Mesendoderm (in vitro differentiated cells): ENCODE measurements at regions not wholly inside any gene's neighbourhood (a gene's known extent, or its start where the extent isn't known, plus 50 kb on each side); places are given as distances from the start of the nearest gene placed in this dataset.

Experiments used
- DNase-seq: peaks from one replicate; pipeline ENCODE4 v3.0.0; 2013
- H2AK5ac ChIP-seq: 2 replicates; pipeline ENCODE4 v1.6.1; 2013; ENCODE audit warnings: low read length, inconsistent platforms
- H2BK120ac ChIP-seq: 2 replicates; pipeline ENCODE4 v1.6.1; 2013; ENCODE audit warnings: low read depth, mild to moderate bottlenecking, low read length, moderate library complexity, mixed read lengths
- H2BK15ac ChIP-seq: replicated peaks from 2 replicates; pipeline ENCODE4 v1.6.1; 2013; ENCODE audit warnings: low read depth, mild to moderate bottlenecking, moderate library complexity
- H2BK5ac ChIP-seq: 2 replicates; pipeline ENCODE4 v1.6.1; 2013; ENCODE audit warnings: low read length, inconsistent platforms
- H3K18ac ChIP-seq: 2 replicates; pipeline ENCODE4 v1.6.1; 2013; ENCODE audit warnings: mild to moderate bottlenecking, low read length, mixed read lengths
- H3K23ac ChIP-seq: one replicate; pipeline ENCODE4 v1.6.1; 2013; ENCODE audit warnings: low read length
- H3K27ac ChIP-seq: 2 replicates; pipeline ENCODE4 v1.5.1; 2013; ENCODE audit warnings: low read depth, mild to moderate bottlenecking, inconsistent platforms, low read length, moderate library complexity
- H3K27me3 ChIP-seq: 2 replicates; pipeline ENCODE4 v1.6.1; 2013; ENCODE audit warnings: low read length, control low read depth, mild to moderate bottlenecking, inconsistent platforms; ENCODE audit not compliant: insufficient read depth, poor library complexity
- H3K36me3 ChIP-seq: 2 replicates; pipeline ENCODE4 v1.6.1; 2013; ENCODE audit warnings: low read length, inconsistent platforms; ENCODE audit not compliant: control insufficient read depth, insufficient read depth
- H3K4ac ChIP-seq: one replicate; pipeline ENCODE4 v1.6.1; 2013; ENCODE audit warnings: low read depth, mild to moderate bottlenecking, low read length, moderate library complexity
- H3K4me1 ChIP-seq: 2 replicates; pipeline ENCODE4 v1.6.1; 2013; ENCODE audit warnings: low read depth, low read length, inconsistent platforms; ENCODE audit not compliant: control insufficient read depth
- H3K4me2 ChIP-seq: 2 replicates; pipeline ENCODE4 v1.6.1; 2013; ENCODE audit warnings: low read length
- H3K4me3 ChIP-seq: 2 replicates; pipeline ENCODE4 v1.5.1; 2013; ENCODE audit warnings: mild to moderate bottlenecking, low read length
- H3K56ac ChIP-seq: one replicate; pipeline ENCODE4 v1.6.1; 2013; ENCODE audit warnings: low read length
- H3K79me1 ChIP-seq: 2 replicates; pipeline ENCODE4 v1.6.1; 2013; ENCODE audit warnings: low read length, inconsistent platforms
- H3K79me2 ChIP-seq: 2 replicates; pipeline ENCODE4 v1.6.1; 2013; ENCODE audit warnings: mild to moderate bottlenecking, low read length; ENCODE audit not compliant: control insufficient read depth, insufficient read depth
- H3K9ac ChIP-seq: 2 replicates; pipeline ENCODE4 v1.6.1; 2013; ENCODE audit warnings: low read length, inconsistent platforms
- H4K5ac ChIP-seq: one replicate; pipeline ENCODE4 v1.6.1; 2013; ENCODE audit warnings: low read length
- H4K8ac ChIP-seq: one replicate; pipeline ENCODE4 v1.6.1; 2013; ENCODE audit warnings: low read depth, mild to moderate bottlenecking, control low read depth, low read length, moderate library complexity
- WGBS: extraction: QIAGEN DNeasy Blood & Tissue Kit; methylation state at CpG from one replicate; pipeline ENCODE4 v1.1.7; 2013; ENCODE audit warnings: low lambda C conversion rate, missing lambda C conversion rate; ENCODE audit not compliant: insufficient coverage; ENCODE audit errors: extremely low coverage; 5-methylcytosine and 5-hydroxymethylcytosine counted together

DNA sequence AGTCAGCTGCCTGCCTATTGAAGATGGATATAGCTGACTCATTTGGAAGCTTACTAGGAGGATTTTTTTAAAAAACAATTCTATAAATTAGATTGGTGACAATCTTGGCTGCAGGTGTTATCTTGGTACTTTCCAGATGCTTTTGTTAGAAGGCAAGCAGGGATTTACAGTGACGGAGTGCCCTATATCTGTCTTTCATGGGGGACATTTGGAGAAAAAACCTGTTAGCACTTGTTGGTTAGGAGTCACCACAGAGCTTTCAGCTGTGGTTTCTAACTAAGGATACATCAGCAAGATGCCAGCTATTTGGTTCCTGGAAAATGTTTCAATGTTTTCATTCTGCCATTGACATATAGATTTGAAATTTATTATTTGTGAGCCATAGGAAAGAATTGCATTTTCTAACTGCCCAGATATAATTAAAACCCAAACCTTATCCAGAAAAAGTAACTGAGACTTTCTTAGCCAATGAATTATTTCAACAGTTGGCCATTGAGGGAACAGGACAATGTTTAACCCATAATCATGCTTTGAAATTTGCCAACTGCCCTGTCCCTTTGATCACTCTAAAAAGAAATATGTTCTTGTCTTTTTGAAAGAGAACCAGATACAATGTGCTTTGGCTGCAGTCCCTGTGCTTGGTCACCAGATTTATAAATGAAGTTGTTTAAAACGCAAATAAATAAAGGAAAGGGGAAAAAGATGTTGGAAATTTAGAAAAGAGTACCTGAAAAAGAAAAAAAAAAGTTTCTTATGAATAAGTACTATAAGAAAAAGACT, 761.0 kb upstream of the CXADR start:
- H4K5ac ChIP-seq: no peak overlapping the region
- H3K79me2 ChIP-seq: no peaks in the 10 kb centered on the region
- H3K27me3 ChIP-seq: no peaks in the 10 kb centered on the region
- no peak overlapping the region for H2BK120ac ChIP-seq
- H3K18ac ChIP-seq: no peak overlapping the region
- H3K56ac ChIP-seq: no peak overlapping the region
- H3K23ac ChIP-seq: no peak overlapping the region
- no peak overlapping the region for H3K4ac ChIP-seq
- H3K4me3 ChIP-seq: no peak overlapping the region
- no peak overlapping the region for H3K4me2 ChIP-seq
- H3K27ac ChIP-seq: no peak overlapping the region
- H3K36me3 ChIP-seq: no peaks in the 10 kb centered on the region
- no peaks in the 10 kb centered on the region for H3K79me1 ChIP-seq
- no peak overlapping the region for H2BK5ac ChIP-seq
- H3K4me1 ChIP-seq: no peaks in the 10 kb centered on the region
- WGBS: 100% methylated on average over 1 of the region's 2 CpGs
- DNase-seq: no peak
- H2AK5ac ChIP-seq: no peak overlapping the region
- no peak overlapping the region for H3K9ac ChIP-seq
- H4K8ac ChIP-seq: no peak overlapping the region
- H2BK15ac ChIP-seq: no peak overlapping the region

- no CpG with 5 or more reads among the region's 1 CpG for WGBS
Measured at GRCh38 chr21:16752475-16752857, 760.4 kb upstream of the CXADR start.

GRCh38 chr21:16755061-16755460, 757.8 kb upstream of the CXADR start:
- Histone ChIP-seq H3K18ac (no peak overlapping the region), H4K8ac (no peak overlapping the region), H3K23ac (no peak overlapping the region), H2BK5ac (no peak overlapping the region), H3K4me1 (no peaks in the 10 kb centered on the region), H2BK15ac (no peak overlapping the region), H3K79me1 (no peaks in the 10 kb centered on the region), H2BK120ac (no peak overlapping the region), H3K9ac (no peak overlapping the region), H3K4ac (no peak overlapping the region), H3K56ac (no peak overlapping the region), H3K36me3 (no peaks in the 10 kb centered on the region), H3K27ac (no peak overlapping the region), H4K5ac (no peak overlapping the region), H3K27me3 (no peaks in the 10 kb centered on the region), H2AK5ac (no peak overlapping the region), H3K4me2 (no peak overlapping the region), H3K79me2 (no peaks in the 10 kb centered on the region), H3K4me3 (no peak overlapping the region)
- no peak for DNase-seq

More at GRCh38 chr21:16752475-16752857, 760.4 kb upstream of the CXADR start:
- H3K79me2 ChIP-seq: no peaks in the 10 kb centered on the region
- H2BK15ac ChIP-seq: no peak overlapping the region
- no peak overlapping the region for H2AK5ac ChIP-seq
- no peak for DNase-seq
- no peak overlapping the region for H2BK5ac ChIP-seq
- no peak overlapping the region for H3K27ac ChIP-seq
- H3K9ac ChIP-seq: no peak overlapping the region
- H4K8ac ChIP-seq: no peak overlapping the region
- no peaks in the 10 kb centered on the region for H3K36me3 ChIP-seq
- no peak overlapping the region for H3K23ac ChIP-seq
- H4K5ac ChIP-seq: no peak overlapping the region
- no peak overlapping the region for H2BK120ac ChIP-seq
- no peaks in the 10 kb centered on the region for H3K79me1 ChIP-seq
- H3K27me3 ChIP-seq: no peaks in the 10 kb centered on the region
- H3K4me1 ChIP-seq: no peaks in the 10 kb centered on the region
- H3K4me2 ChIP-seq: no peak overlapping the region
- no peak overlapping the region for H3K4ac ChIP-seq
- H3K56ac ChIP-seq: no peak overlapping the region
- H3K18ac ChIP-seq: no peak overlapping the region
- no peak overlapping the region for H3K4me3 ChIP-seq

DNA sequence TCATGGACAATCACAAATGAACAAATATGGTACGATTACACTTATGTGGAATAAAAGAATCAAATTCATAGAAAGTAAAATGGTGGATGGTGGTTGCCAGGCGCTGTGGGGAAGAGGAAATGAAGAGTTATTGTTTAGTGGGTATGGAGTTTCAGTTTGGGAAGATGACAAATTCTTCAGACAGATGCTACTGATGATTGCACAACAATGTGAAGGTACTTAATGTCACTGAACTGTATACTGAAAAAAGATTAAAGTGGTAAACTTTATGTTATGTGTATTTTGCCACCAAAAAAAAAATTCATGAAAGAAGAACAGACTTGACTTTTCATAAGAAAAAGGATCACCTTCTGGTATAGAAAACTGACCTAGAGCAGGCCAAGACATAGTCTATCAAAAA, 745.6 kb upstream of the CXADR start:
- no peak for DNase-seq
- H4K5ac ChIP-seq: no peak overlapping the region
- H3K23ac ChIP-seq: no peak overlapping the region
- H3K27me3 ChIP-seq: no peaks in the 10 kb centered on the region
- H3K27ac ChIP-seq: no peak overlapping the region
- no peaks in the 10 kb centered on the region for H3K4me1 ChIP-seq
- H3K4me2 ChIP-seq: no peak overlapping the region
- H4K8ac ChIP-seq: no peak overlapping the region
- H3K79me2 ChIP-seq: no peaks in the 10 kb centered on the region
- no CpG with 5 or more reads among the region's 2 CpGs for WGBS
- H3K36me3 ChIP-seq: no peaks in the 10 kb centered on the region
- H2BK5ac ChIP-seq: no peak overlapping the region
- H3K79me1 ChIP-seq: no peaks in the 10 kb centered on the region
- H2BK15ac ChIP-seq: no peak overlapping the region
- no peak overlapping the region for H3K4ac ChIP-seq
- H2AK5ac ChIP-seq: no peak overlapping the region
- no peak overlapping the region for H3K4me3 ChIP-seq
- H3K9ac ChIP-seq: no peak overlapping the region
- no peak overlapping the region for H3K18ac ChIP-seq
- H2BK120ac ChIP-seq: no peak overlapping the region
- no peak overlapping the region for H3K56ac ChIP-seq

DNA sequence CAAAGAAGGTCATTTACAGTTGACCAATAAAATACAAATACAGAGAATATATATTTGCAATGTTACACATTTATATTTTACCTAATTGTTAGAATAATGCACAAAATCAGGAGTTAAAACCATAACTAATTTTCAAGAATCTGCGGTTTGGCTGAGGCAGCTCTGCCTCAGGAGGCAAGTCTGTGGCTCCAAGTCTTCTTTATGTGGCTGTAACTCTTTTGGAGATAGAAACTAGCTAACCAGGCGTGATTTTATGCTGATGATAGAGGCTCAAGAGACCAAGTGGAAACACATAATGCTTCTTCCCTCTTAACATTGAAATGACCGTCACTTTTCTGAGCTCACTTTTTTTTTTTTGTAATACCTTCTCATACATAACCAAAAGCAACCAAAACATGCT, 744.7 kb upstream of the CXADR start:
- no peak overlapping the region for H3K4ac ChIP-seq
- no peaks in the 10 kb centered on the region for H3K79me1 ChIP-seq
- H3K4me2 ChIP-seq: no peak overlapping the region
- H3K18ac ChIP-seq: no peak overlapping the region
- no peak overlapping the region for H3K9ac ChIP-seq
- H3K4me3 ChIP-seq: no peak overlapping the region
- no peak for DNase-seq
- H2BK120ac ChIP-seq: no peak overlapping the region
- no peak overlapping the region for H4K8ac ChIP-seq
- H3K79me2 ChIP-seq: no peaks in the 10 kb centered on the region
- H3K56ac ChIP-seq: no peak overlapping the region
- no peak overlapping the region for H4K5ac ChIP-seq
- no peak overlapping the region for H2BK5ac ChIP-seq
- H3K4me1 ChIP-seq: no peaks in the 10 kb centered on the region
- H3K36me3 ChIP-seq: no peaks in the 10 kb centered on the region
- H2BK15ac ChIP-seq: no peak overlapping the region
- no peak overlapping the region for H3K23ac ChIP-seq
- WGBS: no CpG with 5 or more reads among the region's 3 CpGs
- H3K27ac ChIP-seq: no peak overlapping the region
- no peaks in the 10 kb centered on the region for H3K27me3 ChIP-seq
- no peak overlapping the region for H2AK5ac ChIP-seq

DNA sequence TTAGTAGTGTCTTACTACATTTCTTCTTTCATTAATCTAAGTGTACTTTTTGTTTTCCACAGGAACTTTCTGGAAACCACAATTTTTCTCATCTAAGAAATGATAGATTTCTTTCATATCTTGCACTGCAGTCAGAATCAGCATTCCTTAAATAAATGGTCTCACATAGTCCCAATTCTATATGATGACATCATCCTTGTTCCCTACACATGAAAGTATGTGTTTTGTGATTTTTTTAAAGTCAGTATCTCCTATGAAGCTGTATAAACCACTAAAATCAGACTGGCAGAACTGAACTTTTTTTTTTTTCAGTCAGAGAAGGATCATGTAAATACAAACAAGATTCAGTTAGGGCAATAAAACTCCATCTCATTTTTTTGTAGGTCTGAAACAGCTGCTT, 742.6 kb upstream of the CXADR start:
- no peak overlapping the region for H2AK5ac ChIP-seq

More for the DNA sequence above, 742.6 kb upstream of the CXADR start:
- Histone ChIP-seq H3K79me1 (no peaks in the 10 kb centered on the region), H3K18ac (no peak overlapping the region), H4K5ac (no peak overlapping the region), H3K4me1 (no peaks in the 10 kb centered on the region), H3K4me2 (no peak overlapping the region), H3K36me3 (no peaks in the 10 kb centered on the region), H3K79me2 (no peaks in the 10 kb centered on the region), H3K27me3 (no peaks in the 10 kb centered on the region), H2BK120ac (no peak overlapping the region), H3K4me3 (no peak overlapping the region), H3K4ac (no peak overlapping the region), H3K27ac (no peak overlapping the region), H4K8ac (no peak overlapping the region), H3K9ac (no peak overlapping the region), H2BK5ac (no peak overlapping the region), H3K23ac (no peak overlapping the region), H2BK15ac (no peak overlapping the region), H3K56ac (no peak overlapping the region)
- DNase-seq: no peak
